MM.1S (cell line): ENCODE measurements at regions not wholly inside any gene's neighbourhood (a gene's known extent, or its start where the extent isn't known, plus 50 kb on each side); places are given as distances from the start of the nearest gene placed in this dataset.

Source experiments
- DNase-seq: peaks from one replicate; pipeline ENCODE4 v3.0.0-alpha.2; 2015
- H2AFZ ChIP-seq: fragments of 300-600 bp; sonication (generic); 2 replicates; pipeline ENCODE4 v1.6.0; 2016; ENCODE audit warnings: antibody characterized with exemption, low read length
- H3F3A ChIP-seq: fragments of 300-600 bp; sonication (generic); 2 replicates; pipeline ENCODE4 v1.6.1; 2016; ENCODE audit warnings: mild to moderate bottlenecking, antibody characterized with exemption, low read length, moderate library complexity, mixed read lengths; ENCODE audit not compliant: insufficient read depth
- H3K27ac ChIP-seq: fragments of 300-600 bp; sonication (generic); 2 replicates; pipeline ENCODE4 v1.5.1; 2016; ENCODE audit warnings: mild to moderate bottlenecking, low read length
- H3K27me3 ChIP-seq: fragments of 300-600 bp; sonication (generic); replicated peaks from 2 replicates; pipeline ENCODE4 v1.6.0; 2016; ENCODE audit warnings: low read length; ENCODE audit not compliant: insufficient read depth
- H3K36me3 ChIP-seq: fragments of 300-600 bp; sonication (generic); replicated peaks from 2 replicates; pipeline ENCODE4 v1.6.1; 2016; ENCODE audit warnings: mild to moderate bottlenecking, low read length, mixed read lengths; ENCODE audit not compliant: insufficient read depth
- H3K4me1 ChIP-seq: fragments of 300-600 bp; sonication (generic); 2 replicates; pipeline ENCODE4 v1.6.1; 2016; ENCODE audit warnings: low read length, mixed read lengths
- H3K4me2 ChIP-seq: fragments of 300-600 bp; sonication (generic); 2 replicates; pipeline ENCODE4 v1.6.0; 2016; ENCODE audit warnings: low read depth, low read length
- H3K4me3 ChIP-seq: fragments of 300-600 bp; sonication (generic); 2 replicates; pipeline ENCODE4 v1.5.1; 2016; ENCODE audit warnings: low read length, mixed read lengths
- H3K79me2 ChIP-seq: fragments of 300-600 bp; sonication (generic); 2 replicates; pipeline ENCODE4 v1.6.1; 2016; ENCODE audit warnings: mixed run types, low read length, mixed read lengths
- H3K9ac ChIP-seq: fragments of 300-600 bp; sonication (generic); 2 replicates; pipeline ENCODE4 v1.6.1; 2016; ENCODE audit warnings: low read length, mixed read lengths
- H3K9me2 ChIP-seq: fragments of 300-600 bp; sonication (generic); replicated peaks from 2 replicates; pipeline ENCODE4 v1.6.1; 2016; ENCODE audit warnings: mild to moderate bottlenecking, low read length, mixed read lengths; ENCODE audit not compliant: insufficient read depth
- H3K9me3 ChIP-seq: fragments of 300-600 bp; sonication (generic); replicated peaks from 2 replicates; pipeline ENCODE4 v1.6.1; 2016; ENCODE audit warnings: mild to moderate bottlenecking, low read length, mixed read lengths; ENCODE audit not compliant: insufficient read depth
- H4K20me1 ChIP-seq: fragments of 300-600 bp; sonication (generic); 2 replicates; pipeline ENCODE4 v1.6.1; 2016; ENCODE audit warnings: mild to moderate bottlenecking, low read length, moderate library complexity, mixed read lengths; ENCODE audit not compliant: insufficient read depth
- EZH2 ChIP-seq: fragments of 300-600 bp; sonication (generic); optimal IDR thresholded peaks from 2 replicates; pipeline ENCODE3; 2017; ENCODE audit warnings: low read depth, mild to moderate bottlenecking, antibody characterized with exemption, low read length, mixed read lengths
- EZH2phosphoT487 ChIP-seq: fragments of 300-600 bp; sonication (generic); IDR thresholded peaks from 2 replicates; pipeline ENCODE4 v1.6.1; 2018; ENCODE audit warnings: antibody characterized with exemption, low read length
- TF ChIP-seq, protein P1 (sequence below): fragments of 300-600 bp; sonication (generic); IDR thresholded peaks from 2 replicates; pipeline ENCODE4 v1.5.1; 2016; ENCODE audit warnings: antibody characterized with exemption, low read length, mixed read lengths

DNA sequence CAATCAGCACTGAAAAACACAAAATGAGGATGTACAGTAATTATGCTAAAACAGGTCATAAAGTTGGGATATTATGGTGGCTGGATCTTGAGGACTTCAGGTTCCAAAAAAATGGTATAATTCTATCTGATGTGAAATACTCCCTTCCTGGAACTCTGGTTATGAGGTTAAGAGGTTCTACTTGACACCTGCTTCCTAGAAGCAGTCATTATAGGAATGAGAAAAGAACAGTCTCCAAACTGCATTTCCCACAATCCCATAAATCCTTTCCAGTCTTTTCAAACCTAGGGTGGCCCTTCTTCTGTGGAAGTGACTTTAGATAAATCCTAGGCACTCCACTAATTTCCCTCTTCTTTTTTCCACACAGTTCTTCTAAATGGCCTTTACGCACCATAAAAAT, 63.7 kb upstream of the OR10AD1 start:
- Histone ChIP-seq H3K4me1 (no peaks in the 10 kb centered on the region), H3K4me3 (no peak overlapping the region), H3K9me3 (no peaks in the 10 kb centered on the region), H4K20me1 (no peaks in the 10 kb centered on the region), H3F3A (no peaks in the 10 kb centered on the region), H3K27ac (no peak overlapping the region), H3K79me2 (no peaks in the 10 kb centered on the region), H3K36me3 (no peaks in the 10 kb centered on the region), H3K27me3 (no peaks in the 10 kb centered on the region), H3K4me2 (no peak overlapping the region), H2AFZ (no peak overlapping the region), H3K9ac (no peak overlapping the region), H3K9me2 (no peaks in the 10 kb centered on the region)
- no peak for DNase-seq
- TF ChIP-seq, protein P1, sequence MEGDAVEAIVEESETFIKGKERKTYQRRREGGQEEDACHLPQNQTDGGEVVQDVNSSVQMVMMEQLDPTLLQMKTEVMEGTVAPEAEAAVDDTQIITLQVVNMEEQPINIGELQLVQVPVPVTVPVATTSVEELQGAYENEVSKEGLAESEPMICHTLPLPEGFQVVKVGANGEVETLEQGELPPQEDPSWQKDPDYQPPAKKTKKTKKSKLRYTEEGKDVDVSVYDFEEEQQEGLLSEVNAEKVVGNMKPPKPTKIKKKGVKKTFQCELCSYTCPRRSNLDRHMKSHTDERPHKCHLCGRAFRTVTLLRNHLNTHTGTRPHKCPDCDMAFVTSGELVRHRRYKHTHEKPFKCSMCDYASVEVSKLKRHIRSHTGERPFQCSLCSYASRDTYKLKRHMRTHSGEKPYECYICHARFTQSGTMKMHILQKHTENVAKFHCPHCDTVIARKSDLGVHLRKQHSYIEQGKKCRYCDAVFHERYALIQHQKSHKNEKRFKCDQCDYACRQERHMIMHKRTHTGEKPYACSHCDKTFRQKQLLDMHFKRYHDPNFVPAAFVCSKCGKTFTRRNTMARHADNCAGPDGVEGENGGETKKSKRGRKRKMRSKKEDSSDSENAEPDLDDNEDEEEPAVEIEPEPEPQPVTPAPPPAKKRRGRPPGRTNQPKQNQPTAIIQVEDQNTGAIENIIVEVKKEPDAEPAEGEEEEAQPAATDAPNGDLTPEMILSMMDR = no peak
- TF ChIP-seq EZH2phosphoT487 (no peak), EZH2 (no peak)

DNA sequence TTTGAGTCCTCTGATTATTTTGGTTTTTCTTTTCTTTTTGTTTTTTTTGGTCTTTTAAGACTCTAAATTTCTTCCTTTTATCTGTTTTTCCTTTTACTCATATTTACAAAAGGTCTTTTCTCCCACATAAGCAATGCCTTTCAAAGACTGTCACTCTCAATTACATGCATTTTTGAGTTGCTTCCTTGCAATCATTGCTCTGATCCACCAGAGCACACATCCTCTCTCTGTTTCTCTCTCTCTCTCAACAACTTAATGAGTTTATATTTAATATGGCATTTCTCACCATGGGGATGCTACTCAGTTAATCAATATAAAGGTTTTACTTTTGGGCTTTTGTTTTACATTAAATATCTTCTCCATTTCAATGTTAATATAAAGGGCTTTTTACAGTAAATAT, 62.7 kb upstream of the OR10AD1 start:
- Histone ChIP-seq H3F3A (no peaks in the 10 kb centered on the region), H3K27ac (no peak overlapping the region), H3K9ac (no peak overlapping the region), H2AFZ (no peak overlapping the region), H3K4me3 (no peak overlapping the region), H3K4me1 (no peaks in the 10 kb centered on the region), H4K20me1 (no peaks in the 10 kb centered on the region), H3K9me2 (no peaks in the 10 kb centered on the region), H3K36me3 (no peaks in the 10 kb centered on the region), H3K9me3 (no peaks in the 10 kb centered on the region), H3K79me2 (no peaks in the 10 kb centered on the region), H3K4me2 (no peak overlapping the region), H3K27me3 (no peaks in the 10 kb centered on the region)
- DNase-seq = no peak
- TF ChIP-seq, protein P1 = no peak
- TF ChIP-seq EZH2 = no peak
- TF ChIP-seq EZH2phosphoT487 = no peak

- H3K27ac ChIP-seq = no peak overlapping the region
- no peaks in the 10 kb centered on the region for H3F3A ChIP-seq
- no peak overlapping the region for H2AFZ ChIP-seq
- no peaks in the 10 kb centered on the region for H4K20me1 ChIP-seq
- DNase-seq = no peak
- no peaks in the 10 kb centered on the region for H3K27me3 ChIP-seq
- H3K4me2 ChIP-seq = no peak overlapping the region
- H3K4me1 ChIP-seq = no peaks in the 10 kb centered on the region
- no peaks in the 10 kb centered on the region for H3K36me3 ChIP-seq
- TF ChIP-seq, protein P1 = no peak
- TF ChIP-seq EZH2 (no peak), EZH2phosphoT487 (no peak)
- H3K9me2 ChIP-seq = no peaks in the 10 kb centered on the region
- no peak overlapping the region for H3K9ac ChIP-seq
- H3K4me3 ChIP-seq = no peak overlapping the region
- H3K79me2 ChIP-seq = no peaks in the 10 kb centered on the region
- H3K9me3 ChIP-seq = no peaks in the 10 kb centered on the region
Measured at GRCh38 chr12:48263617-48264016, 60.5 kb upstream of the OR10AD1 start.
